H1 (cell line): ENCODE measurements at regions not wholly inside any gene's neighbourhood (a gene's known extent, or its start where the extent isn't known, plus 50 kb on each side); places are given as distances from the start of the nearest gene placed in this dataset.

Experiments
- CTCF ChIA-PET: fragments of 300-600 bp; sonication (Branson Sonifier 250); formaldehyde crosslinking; loops from one replicate; lab custom pipeline; 2021; ENCODE audit not compliant: partially characterized antibody; lab: Charles Lee
- POLR2A ChIA-PET: fragments of 300-600 bp; sonication (Branson Sonifier 250); formaldehyde crosslinking; loops from one replicate; lab custom pipeline; 2021; ENCODE audit warnings: inconsistent platforms; ENCODE audit not compliant: partially characterized antibody; lab: Charles Lee
- DNase-seq, 2 experiments: peaks; one replicate each; pipeline versions ENCODE4 v3.0.0 to v3.0.0-alpha.2; 2010 to 2022; ENCODE audit warnings: low spot score in 2 of 2, low read depth in 1 of 2, mixed read lengths in 1 of 2
- FAIRE-seq: peaks from 2 replicates; lab custom pipeline; 2011; peaks lifted over from hg19 to GRCh38; lab: Jason Lieb, UNC
- H2AFZ ChIP-seq: 2 replicates; pipeline ENCODE4 v1.8.1; 2012; ENCODE audit warnings: low read length, inconsistent platforms
- H2AK5ac ChIP-seq: 2 replicates; pipeline ENCODE4 v1.6.1; 2013; ENCODE audit warnings: low read depth, low read length
- H2BK120ac ChIP-seq: replicated peaks from 2 replicates; pipeline ENCODE3; 2013; ENCODE audit warnings: low read depth, low read length, inconsistent platforms
- H2BK12ac ChIP-seq: 2 replicates; pipeline ENCODE4 v1.6.1; 2013; ENCODE audit warnings: low read depth, low read length
- H2BK15ac ChIP-seq: 2 replicates; pipeline ENCODE4 v1.6.1; 2013; ENCODE audit warnings: low read length
- H2BK20ac ChIP-seq: 2 replicates; pipeline ENCODE4 v1.6.1; 2013; ENCODE audit warnings: low read length
- H2BK5ac ChIP-seq: 2 replicates; pipeline ENCODE4 v1.6.1; 2013; ENCODE audit warnings: low read depth, low read length
- H3K14ac ChIP-seq: 2 replicates; pipeline ENCODE4 v1.6.1; 2013; ENCODE audit warnings: inconsistent platforms; ENCODE audit not compliant: insufficient read length
- H3K18ac ChIP-seq: 2 replicates; pipeline ENCODE4 v1.6.1; 2013; ENCODE audit warnings: low read length; ENCODE audit errors: extremely low read depth
- H3K23ac ChIP-seq: 2 replicates; pipeline ENCODE4 v1.6.1; 2013; ENCODE audit warnings: inconsistent platforms; ENCODE audit not compliant: insufficient read length
- H3K23me2 ChIP-seq: 2 replicates; pipeline ENCODE4 v1.6.1; 2013; ENCODE audit warnings: low read depth, low read length
- H3K27ac ChIP-seq: 2 replicates; pipeline ENCODE4 v1.6.1; 2011; ENCODE audit warnings: low read depth, low read length, inconsistent platforms
- H3K27me3 ChIP-seq, 4 experiments: replicated peaks in 1 of 4; 1 replicate in 1 of 4; 2 replicates in 3 of 4; pipeline versions ENCODE4 v1.6.1 to v1.8.1; 2011 to 2013; ENCODE audit warnings: low read length in 3 of 4, mild to moderate bottlenecking in 3 of 4, inconsistent platforms in 2 of 4, mixed read lengths in 2 of 4, moderate library complexity in 1 of 4; ENCODE audit not compliant: control insufficient read depth in 3 of 4, insufficient read depth in 3 of 4; ENCODE audit errors: extremely low read depth in 1 of 4
- H3K36me3 ChIP-seq, 4 experiments: 2 replicates each; pipeline versions ENCODE4 v1.6.1 to v1.8.1; 2011 to 2013; ENCODE audit warnings: mild to moderate bottlenecking in 4 of 4, low read length in 3 of 4, moderate library complexity in 2 of 4, control low read depth in 1 of 4, inconsistent platforms in 1 of 4; ENCODE audit not compliant: insufficient read depth in 4 of 4, control insufficient read depth in 2 of 4
- H3K4ac ChIP-seq: replicated peaks from 2 replicates; pipeline ENCODE3; 2013; ENCODE audit warnings: low read length, low read depth, mixed read lengths, inconsistent platforms; ENCODE audit not compliant: insufficient read length
- H3K4me1 ChIP-seq, 4 experiments: replicated peaks in 1 of 4; 1 replicate in 1 of 4; 2 replicates in 3 of 4; pipeline versions ENCODE4 v1.6.1 to v1.8.1; 2011 to 2013; ENCODE audit warnings: low read length in 3 of 4, inconsistent platforms in 2 of 4, mixed read lengths in 1 of 4; ENCODE audit not compliant: insufficient read depth in 4 of 4, control insufficient read depth in 3 of 4
- H3K4me2 ChIP-seq, 2 experiments: 2 replicates each; pipeline versions ENCODE4 v1.6.1 to v1.8.1; 2011 to 2013; ENCODE audit warnings: low read depth in 2 of 2, low read length in 2 of 2, control low read depth in 1 of 2, inconsistent platforms in 1 of 2, mild to moderate bottlenecking in 1 of 2; ENCODE audit not compliant: insufficient read depth in 1 of 2
- H3K4me3 ChIP-seq, 4 experiments: fragments of 200-600, 300-600 bp in 1 of 4; sonication (generic), shearing (Covaris generic), sonication (Bioruptor Twin) in 1 of 4; 2 replicates each; pipeline versions ENCODE4 v1.5.1 to v1.8.1; 2011 to 2016; ENCODE audit warnings: low read length in 4 of 4, low read depth in 3 of 4, control low read depth in 2 of 4, inconsistent platforms in 2 of 4, mild to moderate bottlenecking in 2 of 4, mixed read lengths in 1 of 4, moderate library complexity in 1 of 4; ENCODE audit not compliant: insufficient read depth in 2 of 4; ENCODE audit errors: extremely low read depth in 1 of 4
- H3K56ac ChIP-seq: replicated peaks from 2 replicates; pipeline ENCODE3; 2013; ENCODE audit warnings: low read depth, mild to moderate bottlenecking, mixed read lengths, low read length, inconsistent platforms; ENCODE audit not compliant: insufficient read length
- H3K79me1 ChIP-seq: 2 replicates; pipeline ENCODE4 v1.6.1; 2013; ENCODE audit warnings: low read depth, low read length, control low read depth
- H3K79me2 ChIP-seq, 2 experiments: 2 replicates each; pipeline versions ENCODE4 v1.6.1 to v1.8.1; 2012 to 2013; ENCODE audit warnings: low read length in 2 of 2, mild to moderate bottlenecking in 2 of 2, inconsistent platforms in 1 of 2; ENCODE audit not compliant: insufficient read depth in 2 of 2, control insufficient read depth in 1 of 2
- H3K9ac ChIP-seq, 4 experiments: replicated peaks in 1 of 4; 1 replicate in 1 of 4; 2 replicates in 3 of 4; pipeline versions ENCODE4 v1.6.1 to v1.8.1; 2011 to 2013; ENCODE audit warnings: low read depth in 3 of 4, low read length in 3 of 4, control low read depth in 2 of 4, mild to moderate bottlenecking in 2 of 4, moderate library complexity in 2 of 4, inconsistent platforms in 1 of 4; ENCODE audit errors: extremely low read depth in 1 of 4
- H3K9me3 ChIP-seq, 2 experiments: 2 replicates each; pipeline versions ENCODE4 v1.6.1 to v1.8.1; 2012 to 2013; ENCODE audit warnings: mild to moderate bottlenecking in 2 of 2, moderate library complexity in 2 of 2, control low read depth in 1 of 2, inconsistent platforms in 1 of 2, low read depth in 1 of 2, low read length in 1 of 2, mixed read lengths in 1 of 2; ENCODE audit not compliant: insufficient read depth in 2 of 2
- H4K20me1 ChIP-seq, 2 experiments: replicated peaks in 1 of 2; 2 replicates each; pipeline versions ENCODE3 to v1.8.1; 2011 to 2013; ENCODE audit warnings: inconsistent platforms in 2 of 2, low read length in 2 of 2, mild to moderate bottlenecking in 1 of 2; ENCODE audit not compliant: insufficient read depth in 2 of 2, control insufficient read depth in 1 of 2
- H4K5ac ChIP-seq: 2 replicates; pipeline ENCODE4 v1.6.1; 2013; ENCODE audit warnings: low read length, low read depth, mixed read lengths, inconsistent platforms; ENCODE audit not compliant: insufficient read length
- H4K8ac ChIP-seq: 2 replicates; pipeline ENCODE4 v1.8.0; 2013; ENCODE audit warnings: mild to moderate bottlenecking, moderate library complexity, low read length, inconsistent platforms; ENCODE audit not compliant: insufficient read depth; ENCODE audit errors: extremely low read depth
- H4K91ac ChIP-seq: replicated peaks from 2 replicates; pipeline ENCODE3; 2013; ENCODE audit warnings: low read length, mixed read lengths, inconsistent platforms; ENCODE audit not compliant: insufficient read length
- SIN3A ChIP-seq, 2 experiments: IDR thresholded peaks in 1 of 2; conservative IDR thresholded peaks in 1 of 2; 2 replicates each; pipeline ENCODE4 v1.6.1; 2011 to 2012; ENCODE audit warnings: low read length in 2 of 2, improper control_type of control experiment in 1 of 2, low read depth in 1 of 2, mild to moderate bottlenecking in 1 of 2
- WGBS, 2 experiments: shearing (Covaris generic) in 1 of 2; methylation state at CpG; one replicate each; pipeline versions ENCODE4 v1.1.6 to v1.1.7; 2013 to 2015; ENCODE audit warnings: low lambda C conversion rate in 2 of 2, mixed read lengths in 2 of 2, inconsistent platforms in 1 of 2, low coverage in 1 of 2, missing lambda C conversion rate in 1 of 2; ENCODE audit not compliant: insufficient replicate concordance in 2 of 2, insufficient coverage in 1 of 2, insufficient read length in 1 of 2; ENCODE audit errors: extremely low coverage in 1 of 2, missing lambda C conversion rate in 1 of 2; 5-methylcytosine and 5-hydroxymethylcytosine counted together

- H3K27me3 ChIP-seq: no peaks in the 10 kb centered on the region
- no peak overlapping the region for H3K4ac ChIP-seq
- no peak overlapping the region for H3K23ac ChIP-seq
- DNase-seq (no peak), FAIRE-seq (no peak)
- no peak overlapping the region for H2BK12ac ChIP-seq
- H2BK20ac ChIP-seq: no peak overlapping the region
- H4K91ac ChIP-seq: no peak overlapping the region
- H3K79me1 ChIP-seq: no peaks in the 10 kb centered on the region
- no peaks in the 10 kb centered on the region for H3K23me2 ChIP-seq
- no peak overlapping the region for H3K27ac ChIP-seq
- H3K4me2 ChIP-seq: no peak overlapping the region
- no peak overlapping the region for H4K8ac ChIP-seq
- no peak overlapping the region for H2AK5ac ChIP-seq
- H4K5ac ChIP-seq: no peak overlapping the region
- no peak overlapping the region for H3K4me3 ChIP-seq
- H2BK5ac ChIP-seq: no peak overlapping the region
- H3K9me3 ChIP-seq: no peaks in the 10 kb centered on the region
- POLR2A ChIA-PET: no interaction called here
- H3K18ac ChIP-seq: no peak overlapping the region
- WGBS, 2 experiments: 89% methylated on average over 9 of the region's 9 CpGs; no CpG with 5 or more reads in 1 of the 2 experiments
- no peak overlapping the region for H3K9ac ChIP-seq
- peak overlapping the region; percentile 22; the same call in 1 of the 2 replicates for H2AFZ ChIP-seq
- H3K14ac ChIP-seq: no peak overlapping the region
- H3K79me2 ChIP-seq: no peaks in the 10 kb centered on the region
- H3K36me3 ChIP-seq: no peaks in the 10 kb centered on the region
- no peaks in the 10 kb centered on the region for H4K20me1 ChIP-seq
- H2BK120ac ChIP-seq: no peak overlapping the region
- 0 out of 2 replicates have a peak overlapping the region, but pooled peaks have one; percentile 16 for H2BK15ac ChIP-seq
- no peak overlapping the region for H3K56ac ChIP-seq
- CTCF ChIA-PET: interaction anchor here (0.9 to 1.7 kb wide), 2 partner anchors 19 to 27 kb away, joined by 3 to 5 read pairs; no protein-coding TSS in a partner anchor
- H3K4me1 ChIP-seq: no peaks in the 10 kb centered on the region
- no peak for TF ChIP-seq SIN3A (conservative IDR thresholded peaks at IDR 0.05 in 1 of 2, IDR thresholded peaks at IDR 0.05 in 1 of 2; ENCODE audit: low read depth in 1 of 2, low read length in 2 of 2)
Observed at GRCh38 chr13:25032160-25032559, 63.8 kb upstream of the PABPC3 start.
